ENCODE measurements at regions not wholly inside any gene's neighbourhood (a gene's known extent, or its start where the extent isn't known, plus 50 kb on each side); places are given as distances from the start of the nearest gene placed in this dataset.

DNA sequence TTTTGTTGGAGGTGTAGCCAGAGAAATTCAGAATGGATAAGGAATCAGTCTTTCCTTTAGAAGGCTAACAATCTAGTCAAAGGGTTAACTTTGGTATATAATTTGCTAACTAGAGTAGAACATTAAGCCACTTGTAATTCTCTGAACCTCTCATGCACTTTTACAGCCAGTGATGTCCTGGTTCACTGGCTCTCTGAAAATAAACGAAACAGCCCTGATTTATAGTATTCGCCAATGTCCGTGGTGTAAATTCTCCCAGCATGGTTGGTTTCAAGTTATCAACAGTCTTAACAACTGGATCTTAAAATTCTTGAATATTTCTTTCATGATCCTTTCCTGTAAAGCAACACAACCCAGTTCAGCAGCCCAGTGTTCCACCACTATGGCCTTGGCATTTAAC lies 500.4 kb upstream of the CDIN1 start:
- TF ChIP-seq, protein P1, sequence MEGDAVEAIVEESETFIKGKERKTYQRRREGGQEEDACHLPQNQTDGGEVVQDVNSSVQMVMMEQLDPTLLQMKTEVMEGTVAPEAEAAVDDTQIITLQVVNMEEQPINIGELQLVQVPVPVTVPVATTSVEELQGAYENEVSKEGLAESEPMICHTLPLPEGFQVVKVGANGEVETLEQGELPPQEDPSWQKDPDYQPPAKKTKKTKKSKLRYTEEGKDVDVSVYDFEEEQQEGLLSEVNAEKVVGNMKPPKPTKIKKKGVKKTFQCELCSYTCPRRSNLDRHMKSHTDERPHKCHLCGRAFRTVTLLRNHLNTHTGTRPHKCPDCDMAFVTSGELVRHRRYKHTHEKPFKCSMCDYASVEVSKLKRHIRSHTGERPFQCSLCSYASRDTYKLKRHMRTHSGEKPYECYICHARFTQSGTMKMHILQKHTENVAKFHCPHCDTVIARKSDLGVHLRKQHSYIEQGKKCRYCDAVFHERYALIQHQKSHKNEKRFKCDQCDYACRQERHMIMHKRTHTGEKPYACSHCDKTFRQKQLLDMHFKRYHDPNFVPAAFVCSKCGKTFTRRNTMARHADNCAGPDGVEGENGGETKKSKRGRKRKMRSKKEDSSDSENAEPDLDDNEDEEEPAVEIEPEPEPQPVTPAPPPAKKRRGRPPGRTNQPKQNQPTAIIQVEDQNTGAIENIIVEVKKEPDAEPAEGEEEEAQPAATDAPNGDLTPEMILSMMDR (IDR thresholded peaks at IDR 0.05; ENCODE audit: extremely low read depth, missing control alignments): no peak
- DNase-seq (ENCODE audit: low spot score): no peak

DNA sequence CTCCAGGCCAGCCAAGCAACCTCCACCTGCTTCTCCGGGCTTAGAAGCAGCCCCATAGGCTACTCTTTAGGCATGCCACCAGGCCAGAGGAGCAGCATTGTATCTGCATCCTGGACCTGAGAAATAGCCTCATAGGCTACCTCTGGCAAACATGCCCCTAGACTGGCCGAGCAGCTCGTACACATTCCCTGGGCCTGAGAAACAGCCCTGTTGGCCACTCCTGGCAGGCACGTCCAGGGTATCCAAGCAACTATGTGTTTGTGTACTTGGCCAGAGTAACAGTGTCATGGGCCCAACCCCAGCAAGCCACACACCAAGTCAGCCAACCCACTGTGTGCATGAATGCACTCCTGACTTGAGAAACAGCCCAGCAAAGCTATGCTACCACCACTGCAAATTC lies 498.7 kb upstream of the CDIN1 start:
- TF ChIP-seq, protein P1 (IDR thresholded peaks at IDR 0.05; ENCODE audit: extremely low read depth, missing control alignments): no peak
- DNase-seq (ENCODE audit: low spot score): no peak

DNA sequence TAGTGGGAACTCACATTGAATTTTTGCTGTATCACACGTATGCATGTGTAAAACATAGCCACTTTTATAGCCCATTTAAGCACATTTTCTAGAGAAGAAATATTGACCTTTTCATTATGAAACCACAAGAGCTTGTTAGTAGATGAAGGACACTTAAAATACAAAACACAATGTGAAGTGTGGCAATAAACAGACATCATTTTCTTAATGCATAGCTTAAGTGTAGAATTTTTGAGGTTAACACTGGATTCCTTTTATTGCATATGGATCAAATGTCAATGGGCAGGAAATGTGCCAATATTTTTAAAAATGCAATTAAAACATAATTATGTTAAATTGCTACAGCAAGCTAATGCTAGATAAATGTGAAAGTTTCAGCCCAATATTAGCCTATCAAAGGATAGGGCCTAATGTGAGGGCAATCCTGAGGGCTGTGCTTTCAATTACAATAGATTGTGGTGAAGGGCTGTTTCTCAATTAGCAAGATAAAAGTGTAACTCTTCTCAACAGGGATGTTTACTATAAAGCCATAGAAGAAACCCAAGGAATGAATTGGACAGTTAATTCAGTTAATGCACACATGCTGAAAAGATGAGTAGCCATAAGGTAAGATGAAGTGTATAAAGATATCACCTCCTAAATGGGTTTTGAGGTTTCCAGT lies 489.0 kb upstream of the CDIN1 start:
- TF ChIP-seq, protein P1 (IDR thresholded peaks at IDR 0.05; ENCODE audit: extremely low read depth, missing control alignments): no peak
- no peak for DNase-seq (ENCODE audit: low spot score)

DNA sequence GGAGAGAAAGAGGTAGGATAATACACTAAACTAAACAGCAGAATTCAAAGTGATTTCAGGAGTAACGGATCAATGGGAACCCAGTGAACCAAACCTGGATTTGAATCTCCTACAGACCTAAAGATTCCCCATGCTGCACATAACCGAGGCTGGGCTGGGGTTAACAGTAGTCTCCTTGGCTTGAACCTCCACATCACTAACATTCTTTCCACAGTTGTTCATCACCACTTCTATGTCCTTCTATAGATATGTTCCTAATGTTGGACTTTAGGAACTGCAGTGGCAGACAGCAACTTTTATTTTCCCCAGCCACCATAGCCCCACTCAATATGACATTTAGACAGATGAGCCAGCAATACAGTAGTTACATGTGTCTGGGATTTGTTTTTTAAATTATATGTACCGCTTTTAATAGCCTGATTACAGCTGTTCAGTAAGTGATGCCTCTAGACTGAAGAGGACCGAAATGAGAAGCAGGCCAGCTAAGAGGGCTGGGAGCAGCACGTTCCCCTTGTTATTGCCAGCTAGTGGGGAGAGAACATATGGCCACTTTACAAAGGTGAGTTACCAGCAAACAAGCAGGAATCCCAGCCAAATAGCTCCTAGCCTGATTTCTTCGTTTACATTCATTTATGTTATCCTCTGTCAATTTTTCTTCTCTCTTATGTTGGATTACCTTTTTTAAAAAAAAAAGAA lies 472.6 kb upstream of the CDIN1 start:
- TF ChIP-seq, protein P1 (IDR thresholded peaks at IDR 0.05; ENCODE audit: extremely low read depth, missing control alignments): no peak
- no peak for DNase-seq (ENCODE audit: low spot score)

DNA sequence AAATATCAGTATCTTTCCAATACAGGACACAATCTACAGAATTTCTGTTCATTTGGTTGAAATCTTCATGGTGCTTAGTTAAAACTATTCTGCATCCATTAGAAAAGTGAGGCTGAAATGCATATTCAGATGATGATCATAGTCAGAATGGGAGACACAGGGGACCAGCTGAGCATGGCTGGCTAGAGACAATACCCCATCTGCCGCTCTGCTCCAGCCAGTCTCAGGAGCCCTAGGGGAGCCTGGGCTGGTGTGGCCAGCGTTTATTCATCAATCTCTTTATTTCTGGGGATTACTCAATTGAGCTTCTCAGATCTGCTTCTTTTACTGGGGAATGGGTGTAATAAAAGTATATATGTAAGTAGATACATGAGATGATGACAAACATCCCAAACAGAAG lies 470.9 kb upstream of the CDIN1 start:
- DNase-seq (ENCODE audit: low spot score): no peak
- TF ChIP-seq, protein P1 (IDR thresholded peaks at IDR 0.05; ENCODE audit: extremely low read depth, missing control alignments): no peak

DNA sequence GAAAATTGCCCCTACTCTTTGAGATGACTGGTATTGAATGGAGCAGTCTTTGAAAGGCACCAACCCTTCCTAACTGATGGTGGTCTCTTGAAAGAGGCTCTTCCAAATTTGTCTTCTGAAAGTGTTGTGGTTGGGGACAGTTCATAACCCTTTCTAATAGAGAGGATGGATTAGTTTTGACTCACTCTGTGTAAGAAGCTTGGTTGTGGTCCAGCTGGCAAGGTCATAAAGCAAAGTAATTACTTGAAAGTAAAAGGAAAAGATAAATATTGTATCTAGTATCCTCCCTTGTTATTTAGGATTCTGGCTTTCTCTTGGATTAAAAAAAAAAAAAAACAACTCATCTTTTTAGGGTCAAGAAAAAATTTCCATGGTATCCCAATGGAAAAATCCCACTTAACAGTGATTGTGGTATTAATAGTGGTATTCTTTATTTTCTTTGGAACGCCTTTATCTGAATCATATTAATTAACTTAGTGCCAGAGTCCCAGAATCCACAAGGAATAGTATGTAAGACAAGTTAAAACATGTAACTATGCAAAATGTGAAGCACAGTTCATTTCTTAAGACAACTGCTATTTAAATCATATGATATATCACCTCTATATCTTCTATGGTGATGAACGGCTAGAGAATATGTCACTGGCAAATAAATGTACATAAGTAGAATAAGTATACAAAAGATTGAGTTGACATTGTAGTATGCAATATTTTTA lies 469.3 kb upstream of the CDIN1 start:
- no peak for DNase-seq (ENCODE audit: low spot score)
- TF ChIP-seq, protein P1 (IDR thresholded peaks at IDR 0.05; ENCODE audit: extremely low read depth, missing control alignments): no peak

DNA sequence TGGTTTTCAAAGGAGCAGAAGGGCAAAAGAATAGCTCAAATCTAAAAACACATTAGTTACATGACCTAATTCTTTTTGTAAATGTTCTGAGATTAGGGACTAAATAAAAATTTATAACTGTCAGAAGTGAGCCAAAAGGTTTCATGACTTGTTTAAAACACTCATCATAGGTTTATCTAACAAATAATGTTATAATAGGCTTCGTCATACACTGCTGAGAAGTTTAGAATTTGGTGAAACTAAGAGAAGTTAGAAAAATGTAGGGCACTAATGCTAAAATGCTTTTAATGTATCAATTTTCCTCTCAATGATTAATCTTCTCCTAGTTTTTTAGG lies 468.8 kb upstream of the CDIN1 start:
- no peak for DNase-seq (ENCODE audit: low spot score)
- TF ChIP-seq, protein P1 (IDR thresholded peaks at IDR 0.05; ENCODE audit: extremely low read depth, missing control alignments): no peak

Measured in GM20000 (cell line).